RCC 7860 (cell line): ENCODE measurements at regions not wholly inside any gene's neighbourhood (a gene's known extent, or its start where the extent isn't known, plus 50 kb on each side); places are given as distances from the start of the nearest gene placed in this dataset.

ENCODE experiments used
- DNase-seq: peaks from one replicate; pipeline ENCODE4 v3.0.0-alpha.2; 2015; ENCODE audit warnings: low spot score
- FAIRE-seq: peaks from 2 replicates; lab custom pipeline; 2012; peaks lifted over from hg19 to GRCh38; lab: Jason Lieb, UNC

DNA sequence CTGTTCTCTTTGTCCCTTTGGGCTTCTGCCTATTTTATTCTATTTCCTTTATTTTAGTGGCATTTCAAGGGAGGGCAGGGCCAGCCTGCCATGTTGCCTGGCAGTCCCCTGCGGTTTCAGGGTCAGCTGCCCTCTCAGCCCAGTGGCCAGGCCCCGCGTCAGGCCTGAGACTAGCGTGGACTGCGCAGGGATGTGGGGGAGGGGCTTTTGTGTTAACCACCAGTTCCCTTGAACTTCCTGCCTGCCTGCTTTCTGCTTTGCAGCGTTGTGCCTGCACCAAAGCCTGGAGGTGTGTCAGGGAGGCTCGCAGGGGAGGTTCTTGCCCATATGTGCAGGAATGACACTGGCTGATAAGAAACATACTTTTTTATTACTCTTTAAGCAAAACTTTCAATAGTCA lies 157.6 kb downstream of the SLC35B3 start:
- FAIRE-seq, result no peak
- peak; percentile 7 for DNase-seq

DNA sequence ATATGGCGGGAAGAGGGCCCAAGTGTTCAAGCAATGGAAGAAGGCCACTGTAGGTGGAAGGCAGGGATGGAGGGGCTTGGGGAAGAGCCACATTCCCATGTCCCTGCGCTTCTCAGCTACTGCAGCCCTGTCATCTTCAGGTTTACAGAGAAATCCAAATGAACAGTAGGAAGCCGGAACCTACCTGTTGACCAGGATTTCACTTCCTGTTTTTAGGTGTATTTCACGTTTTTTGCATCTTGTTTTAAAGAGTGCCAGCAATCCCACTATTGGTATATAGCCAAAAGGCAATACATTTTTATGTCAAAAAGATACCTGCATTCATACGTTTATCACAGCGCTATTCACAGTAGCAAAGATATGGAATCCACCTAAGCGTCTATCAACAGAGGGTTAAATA lies 159.2 kb downstream of the SLC35B3 start:
- no peak for FAIRE-seq
- no peak for DNase-seq

DNA sequence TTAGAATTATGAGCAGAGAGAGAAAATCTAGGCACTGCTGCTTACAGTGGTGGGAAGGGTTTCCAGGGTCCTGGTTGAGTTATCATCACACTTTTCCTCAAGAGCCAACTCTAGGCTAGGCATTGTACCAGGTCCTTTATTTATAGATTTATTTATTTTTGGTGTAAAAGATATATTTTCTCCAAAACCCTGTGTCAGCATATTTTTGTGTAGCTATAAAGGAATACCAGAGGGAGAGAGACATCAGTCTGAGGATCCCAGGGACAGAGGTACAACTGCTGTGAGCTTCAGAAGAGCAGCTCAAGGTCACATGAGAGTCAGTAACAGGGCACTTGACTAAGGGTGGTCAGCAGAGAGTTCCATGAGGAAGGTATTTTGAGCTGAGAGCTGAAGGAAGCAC lies 159.7 kb downstream of the SLC35B3 start:
- no peak for DNase-seq
- no peak for FAIRE-seq

DNA sequence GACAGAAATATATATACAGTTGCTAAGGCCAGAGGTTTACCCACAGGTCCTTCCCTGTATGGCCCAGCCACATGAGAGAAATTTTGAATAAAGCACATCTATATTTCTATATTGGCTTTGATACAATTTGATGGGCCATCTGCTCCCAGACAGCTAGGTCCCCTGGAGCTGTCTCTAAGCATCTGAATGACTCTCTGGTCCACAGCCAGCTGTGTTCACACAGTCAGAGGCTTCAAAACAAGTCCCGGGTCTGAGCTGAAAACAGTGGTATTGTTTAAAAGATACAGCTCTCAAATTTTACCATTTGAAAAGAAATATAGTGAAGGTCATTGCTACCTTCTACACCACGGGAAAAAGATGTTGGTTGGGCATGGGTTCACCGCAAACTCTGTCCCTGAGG lies 161.1 kb downstream of the SLC35B3 start:
- FAIRE-seq, result no peak

DNA sequence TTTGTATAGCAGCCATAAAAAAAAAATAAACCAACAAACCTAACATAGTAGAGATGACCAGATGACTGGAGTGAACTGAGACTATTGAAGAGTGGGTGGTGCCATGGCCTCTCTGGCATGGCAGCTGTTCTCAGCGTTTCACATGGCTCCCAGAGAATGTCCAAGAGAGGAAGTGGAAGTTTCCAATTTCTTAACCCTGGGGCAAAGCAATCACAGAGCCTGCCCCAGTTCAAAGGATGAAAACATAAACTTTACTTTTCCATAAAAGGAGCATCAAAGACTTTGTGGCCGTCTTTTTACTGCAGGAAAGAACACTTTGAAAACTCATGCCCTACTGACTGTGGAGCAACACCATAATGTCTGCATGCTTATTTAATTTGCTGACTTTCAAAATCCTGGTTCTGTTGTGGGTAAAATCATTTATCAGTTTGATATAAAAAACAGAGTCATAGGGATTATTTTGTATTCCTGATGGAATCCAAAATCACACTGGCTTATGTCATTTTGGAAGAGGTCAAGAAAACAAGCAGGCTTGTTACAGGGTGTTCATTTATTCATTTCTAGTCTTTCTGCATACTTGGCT lies 165.4 kb downstream of the SLC35B3 start:
- no peak for DNase-seq
- no peak for FAIRE-seq

More for the DNA sequence above, 161.1 kb downstream of the SLC35B3 start:
- no peak for DNase-seq

DNA sequence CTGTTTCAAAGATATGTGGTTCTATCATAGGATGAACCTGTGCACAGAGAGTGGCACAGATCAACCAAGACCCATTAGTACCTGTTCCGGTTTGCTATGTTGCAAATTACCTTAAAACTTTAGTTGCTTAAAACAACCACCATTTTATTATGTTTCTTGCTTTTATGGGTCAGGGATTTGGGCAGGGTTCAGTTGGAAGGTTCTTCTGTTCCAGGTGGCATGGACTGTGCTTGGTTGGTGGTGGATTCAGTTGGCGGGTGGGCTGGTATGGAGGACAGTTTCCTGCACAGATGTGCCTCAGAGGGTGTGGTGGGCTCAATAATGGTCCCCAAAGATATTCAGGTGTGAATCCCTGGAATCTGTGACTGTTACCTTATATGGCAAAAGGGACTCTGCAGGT lies 166.3 kb downstream of the SLC35B3 start:
- DNase-seq (no peak), FAIRE-seq (no peak)

DNA sequence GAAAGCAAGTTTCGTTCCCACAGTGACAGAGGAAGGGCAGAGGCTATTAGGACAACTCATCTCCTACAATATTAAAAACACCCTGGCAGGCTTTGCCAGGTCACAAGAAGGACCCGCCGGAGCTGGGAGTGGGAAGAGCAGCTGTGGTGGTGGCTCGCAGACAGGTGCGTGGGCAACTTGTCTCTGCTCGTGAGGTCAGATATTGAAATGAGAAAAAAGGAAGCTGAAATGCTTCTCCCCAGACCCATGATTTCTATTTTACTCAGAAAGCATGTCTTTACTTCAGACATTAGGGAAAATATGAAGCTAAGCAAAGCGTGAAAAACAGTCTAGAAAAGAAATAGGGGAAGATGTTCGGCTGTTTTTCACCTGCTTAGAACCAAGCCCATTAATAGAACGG lies 166.3 kb upstream of the EEF1E1 start:
- FAIRE-seq (no peak), DNase-seq (no peak)

DNA sequence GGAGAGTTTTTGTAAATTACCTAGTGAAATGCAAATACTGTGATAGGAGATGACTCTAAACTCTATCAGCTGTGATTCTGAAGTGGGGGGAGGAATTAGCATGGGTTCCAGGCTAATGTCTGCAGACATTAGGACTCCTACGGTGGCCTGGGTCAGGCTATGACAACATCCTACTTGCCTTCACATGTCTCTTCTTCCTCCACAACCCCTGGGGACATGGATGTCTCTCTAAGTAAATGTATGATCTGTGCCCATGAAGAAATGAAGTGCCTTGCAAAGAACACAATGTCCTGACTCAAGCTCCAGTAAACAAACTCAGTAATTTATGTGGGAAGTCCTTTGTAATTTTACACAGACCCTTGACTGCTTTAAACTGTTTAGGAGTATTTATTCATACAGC lies 165.8 kb upstream of the EEF1E1 start:
- no peak for FAIRE-seq
- no peak for DNase-seq

DNA sequence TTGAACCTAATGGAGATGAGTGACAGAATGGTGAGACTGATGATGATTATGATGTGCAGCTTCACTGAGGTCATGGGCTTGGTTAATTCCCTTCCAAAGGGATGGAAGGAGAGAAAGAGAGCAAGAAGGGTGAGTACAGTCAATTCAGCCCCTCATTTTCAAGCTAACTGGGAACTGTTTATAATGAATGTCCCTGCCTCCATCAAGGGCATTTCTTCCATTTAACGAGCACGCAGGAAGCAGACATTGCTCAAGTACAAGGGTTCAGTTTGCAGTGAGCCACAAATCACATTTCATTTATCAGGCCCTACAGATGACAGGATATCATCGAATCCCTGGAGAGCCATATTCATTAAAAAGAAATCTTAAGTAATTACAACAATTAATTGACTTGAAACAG lies 158.3 kb upstream of the EEF1E1 start:
- FAIRE-seq (no peak), DNase-seq (no peak)

DNA sequence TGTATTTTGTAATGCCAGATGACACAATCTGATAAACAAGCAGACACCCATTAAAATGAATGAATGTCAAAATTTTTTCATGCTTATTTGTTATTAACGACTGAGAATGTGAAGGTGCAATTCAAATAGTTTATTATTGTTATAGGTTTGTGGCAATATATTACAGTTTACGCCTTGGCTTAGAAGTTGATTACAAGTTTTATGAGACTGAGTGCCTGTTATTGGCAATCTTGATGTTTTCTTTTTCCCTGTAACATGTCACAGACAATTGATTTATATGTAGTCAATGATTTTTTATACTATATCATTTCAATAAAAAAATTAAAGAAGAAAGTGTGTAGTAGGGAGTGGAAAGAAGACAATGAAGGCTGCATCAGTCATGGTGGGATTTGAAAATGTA lies 144.1 kb upstream of the EEF1E1 start:
- DNase-seq (no peak), FAIRE-seq (no peak)

DNA sequence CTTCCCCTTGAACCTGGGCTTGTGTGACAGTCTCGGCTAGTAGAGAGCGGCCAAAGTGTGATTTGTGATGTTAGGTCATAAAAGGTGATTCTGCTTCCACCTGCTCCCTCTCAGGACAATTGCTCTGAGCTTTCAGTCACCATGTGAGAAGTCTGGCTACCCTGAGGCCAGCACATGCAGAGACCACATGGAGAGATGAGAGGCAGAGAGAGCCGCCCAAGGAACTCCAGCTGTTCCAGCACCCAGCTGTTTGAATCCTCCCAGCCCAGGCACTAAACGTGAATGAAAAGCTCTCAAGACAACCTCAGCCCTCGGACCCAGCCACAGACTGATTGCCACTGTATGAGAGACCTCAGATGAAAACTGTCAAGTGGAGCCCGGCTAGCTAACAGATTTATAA lies 143.4 kb upstream of the EEF1E1 start:
- DNase-seq, result no peak
- FAIRE-seq, result no peak

DNA sequence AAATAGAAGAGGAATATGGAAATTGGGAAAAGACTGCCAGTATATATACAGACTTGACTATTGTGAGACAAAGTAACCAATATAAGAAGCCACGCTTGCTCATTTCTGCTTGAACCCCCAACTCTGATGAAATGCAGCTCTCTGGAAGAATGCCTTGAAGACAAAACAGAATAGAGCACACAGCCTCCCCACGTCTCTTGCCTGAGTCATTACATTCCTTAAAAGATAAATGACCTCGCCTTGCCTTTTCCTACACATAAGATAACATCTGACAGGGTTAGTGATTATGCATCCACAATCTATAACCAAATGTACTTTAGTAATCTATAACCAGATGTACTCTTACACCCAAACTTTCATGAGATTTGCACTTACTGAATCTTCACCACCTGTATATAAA lies 141.1 kb upstream of the EEF1E1 start:
- DNase-seq, result no peak
- no peak for FAIRE-seq

DNA sequence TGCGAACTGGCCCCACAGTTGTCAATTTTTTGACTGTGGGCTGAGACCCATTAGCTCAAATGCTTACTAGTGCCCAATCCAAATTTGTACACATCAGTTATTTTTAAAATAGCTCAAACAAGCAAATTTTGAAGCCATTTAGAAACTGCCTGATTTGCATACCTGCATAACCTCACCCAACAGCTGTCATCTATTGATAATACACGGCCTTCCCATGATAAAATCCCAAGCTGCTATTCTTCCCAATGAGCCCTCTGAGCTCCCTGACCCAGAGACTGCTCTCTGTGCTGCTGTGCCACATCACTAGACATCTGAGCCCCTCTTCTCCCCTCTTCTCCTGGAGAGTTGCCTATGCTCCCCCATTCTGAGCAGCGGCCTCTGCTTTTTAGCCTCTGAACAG lies 140.5 kb upstream of the EEF1E1 start:
- DNase-seq, result no peak
- no peak for FAIRE-seq

DNA sequence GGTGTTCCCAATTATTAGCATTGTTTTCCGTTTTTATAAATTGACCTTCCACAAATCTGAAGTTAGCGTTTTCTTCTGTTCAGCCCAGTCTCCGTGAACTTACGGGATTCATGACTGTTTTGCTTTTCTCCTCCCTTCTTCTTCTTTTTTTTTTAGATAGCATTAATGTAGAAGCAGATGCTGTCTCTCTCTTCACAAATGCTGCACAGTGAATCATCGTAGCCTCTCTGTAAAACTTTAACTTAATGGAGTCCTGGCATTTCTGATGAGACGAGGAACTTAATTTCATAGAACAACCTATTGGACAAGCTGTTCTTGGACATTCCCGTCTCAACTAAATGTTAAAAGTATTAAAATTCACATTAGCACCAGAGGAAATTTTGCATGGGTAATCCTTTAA lies 138.0 kb upstream of the EEF1E1 start:
- FAIRE-seq, result no peak

DNA sequence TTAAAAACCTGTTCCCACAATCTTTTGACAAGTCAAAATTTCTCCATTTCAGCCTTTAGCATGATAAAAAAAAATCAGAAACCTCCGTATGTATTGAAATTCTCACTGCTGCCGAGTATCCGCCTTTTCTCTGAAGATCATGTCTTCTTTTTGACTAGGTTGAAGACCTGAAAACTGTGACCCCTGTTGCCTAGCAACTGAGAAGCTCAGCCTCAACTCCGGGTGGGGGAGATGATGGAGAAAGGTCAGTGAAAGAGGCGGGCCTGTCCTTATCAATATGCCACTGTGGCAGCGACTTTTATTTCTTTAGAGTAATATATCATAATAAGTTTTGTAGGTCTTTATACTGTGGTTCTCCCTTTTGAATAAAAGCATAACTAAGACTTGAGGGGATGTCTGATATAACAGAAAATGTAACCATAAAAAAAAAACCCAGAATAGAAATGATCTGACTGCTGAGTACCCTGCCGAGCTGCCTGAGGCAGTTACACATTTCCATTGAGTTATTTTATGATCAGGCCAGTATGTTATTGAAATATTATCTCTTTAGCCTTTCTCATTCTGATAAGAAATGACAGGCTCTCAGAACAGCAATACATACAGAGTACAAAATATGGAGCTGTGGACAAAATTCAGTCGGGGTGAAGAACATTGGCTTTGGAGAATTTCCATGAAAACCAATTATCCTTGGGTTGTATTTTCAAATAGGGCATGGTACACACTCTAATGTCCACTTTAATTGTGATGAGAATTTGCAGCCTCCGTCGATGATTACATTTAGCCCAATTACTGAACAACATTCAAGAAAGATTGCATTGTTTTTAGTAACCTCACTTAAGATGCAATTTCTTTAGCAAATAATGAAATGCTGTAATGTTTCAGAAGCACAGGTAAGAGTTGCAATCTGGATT lies 136.7 kb upstream of the EEF1E1 start:
- DNase-seq, result no peak
- no peak for FAIRE-seq

More for the DNA sequence above, 138.0 kb upstream of the EEF1E1 start:
- DNase-seq, result peak; percentile 26

DNA sequence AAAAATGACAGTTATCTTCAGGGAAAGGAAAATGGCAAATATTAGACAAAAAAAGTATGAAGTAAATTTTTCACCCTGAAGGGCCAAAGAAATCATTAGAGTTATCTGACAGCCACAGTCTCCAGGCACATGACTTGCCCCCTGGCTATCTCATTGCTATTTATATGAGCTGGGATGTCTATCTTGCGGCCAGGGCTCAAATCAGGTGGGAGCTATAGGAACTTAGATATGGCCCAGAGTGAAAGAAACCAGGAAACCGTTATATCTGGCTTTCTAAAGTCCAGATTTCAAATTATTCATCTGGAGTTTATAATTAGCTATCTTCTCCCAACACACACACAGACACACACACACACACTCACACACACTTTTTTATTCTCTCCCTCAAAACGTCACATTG lies 135.3 kb upstream of the EEF1E1 start:
- FAIRE-seq (no peak), DNase-seq (no peak)

DNA sequence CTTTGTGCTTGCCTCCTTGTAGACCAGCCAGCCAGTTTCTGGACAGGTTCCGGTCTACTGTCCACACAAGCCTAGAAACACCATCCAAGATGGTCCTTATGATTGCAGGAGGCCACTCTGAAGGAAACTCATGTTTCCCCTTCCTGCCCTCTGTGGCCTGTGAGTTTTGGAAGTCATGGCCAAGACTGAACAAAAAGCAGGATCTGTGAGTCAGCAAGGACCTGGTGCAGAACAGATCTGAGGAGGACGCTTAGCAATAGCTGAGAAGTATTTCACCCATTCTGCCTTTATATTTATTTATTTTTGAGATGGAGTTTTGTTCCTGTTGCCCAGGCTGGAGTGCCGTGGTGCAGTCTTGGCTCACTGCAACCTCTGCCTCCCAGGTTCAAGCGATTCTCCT lies 134.6 kb upstream of the EEF1E1 start:
- DNase-seq, result no peak
- no peak for FAIRE-seq

DNA sequence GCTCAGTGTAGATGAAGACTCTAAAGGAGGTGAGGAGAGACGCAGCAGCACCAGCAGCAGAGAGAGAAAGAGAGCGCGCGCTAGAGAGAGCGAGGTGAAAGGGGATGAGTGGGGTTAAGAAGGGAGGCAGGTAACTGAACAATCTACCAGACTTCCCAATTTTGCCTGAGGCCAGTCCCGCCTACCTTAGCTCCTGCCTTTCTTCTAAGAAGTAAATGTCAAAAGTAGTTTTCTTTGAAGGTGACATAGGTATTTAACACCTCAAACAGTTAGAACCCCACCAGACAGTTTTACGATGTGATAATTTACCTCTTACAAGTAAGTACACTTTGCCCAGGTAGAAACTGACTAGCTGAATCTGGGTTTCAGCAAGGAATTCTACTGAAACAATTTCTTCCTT lies 132.0 kb upstream of the EEF1E1 start:
- DNase-seq (no peak), FAIRE-seq (no peak)

DNA sequence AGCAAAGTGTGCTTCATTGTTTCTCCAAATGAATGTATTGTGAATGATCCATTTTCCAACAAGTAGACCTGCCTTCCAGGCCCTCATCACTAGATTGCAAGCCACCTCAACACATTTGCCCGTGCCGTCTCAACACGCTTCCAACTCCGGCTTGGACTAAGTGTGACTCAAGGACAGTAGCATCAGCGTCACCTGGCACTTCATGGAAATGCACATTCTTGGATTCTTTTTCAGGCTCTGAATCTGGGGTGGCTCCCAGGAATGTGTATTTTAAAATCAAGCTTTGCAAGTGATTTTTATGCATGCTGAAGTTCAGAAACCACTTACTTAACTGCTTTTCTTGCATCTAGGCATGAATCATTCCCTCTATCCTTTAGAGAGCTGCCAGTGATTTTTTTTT lies 129.6 kb upstream of the EEF1E1 start:
- DNase-seq, result no peak
- FAIRE-seq, result no peak

DNA sequence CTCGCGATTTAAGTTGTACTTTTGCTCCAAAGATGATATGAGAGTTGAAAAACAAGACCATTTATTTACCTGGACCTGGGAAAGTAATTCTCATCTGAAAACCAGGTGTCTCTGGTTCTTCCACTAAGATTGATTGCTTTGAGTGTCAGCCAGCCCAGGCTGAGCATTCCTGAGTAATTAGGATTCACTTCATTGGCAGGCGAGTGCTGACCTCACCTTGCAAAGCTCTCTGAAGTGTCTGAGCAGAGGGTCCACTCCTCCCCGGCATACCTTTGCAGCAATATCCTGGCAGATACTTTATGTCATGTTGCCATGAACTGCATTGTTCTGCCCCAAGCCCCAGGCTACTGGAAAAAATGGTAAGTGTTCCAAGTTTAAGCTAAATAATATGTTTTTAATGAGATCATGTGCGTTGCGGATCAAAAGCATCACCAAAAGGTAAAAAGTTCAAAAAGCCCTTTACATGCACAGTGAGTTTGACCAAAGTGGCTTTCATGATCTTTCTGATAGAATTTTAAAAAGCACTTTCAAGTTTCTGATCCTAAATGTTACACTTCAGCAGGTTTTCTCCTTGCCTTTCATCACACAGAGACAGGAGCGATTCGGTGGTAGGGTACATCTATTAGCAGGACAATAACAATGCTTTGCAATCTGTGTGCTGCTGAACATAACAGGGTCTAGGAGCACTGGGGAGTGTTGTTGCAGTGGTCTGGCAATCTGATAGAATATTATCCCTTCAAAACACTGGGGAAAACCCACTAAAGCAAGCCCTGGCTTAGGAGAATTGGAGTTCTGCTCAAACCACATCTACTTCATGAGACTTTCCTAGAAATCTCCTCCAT lies 127.8 kb upstream of the EEF1E1 start:
- no peak for FAIRE-seq

DNA sequence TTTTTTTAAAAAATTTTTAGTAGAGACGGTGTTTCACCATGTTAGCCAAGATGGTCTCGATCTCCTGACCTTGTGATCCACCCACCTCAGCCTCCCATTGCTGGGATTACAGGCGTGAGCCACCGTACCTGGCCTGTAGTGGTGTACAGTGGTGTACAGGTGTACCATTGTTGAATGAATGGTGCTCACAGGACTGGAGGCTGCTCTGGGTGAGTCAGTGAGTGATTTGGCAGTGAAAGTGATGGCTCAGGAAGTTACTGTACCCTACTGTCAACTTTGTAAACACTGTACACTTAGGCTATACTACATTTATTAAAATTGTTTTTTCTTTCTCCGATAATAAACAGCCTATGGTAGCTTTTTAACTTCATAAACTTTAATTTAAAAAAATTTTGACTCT lies 122.8 kb upstream of the EEF1E1 start:
- DNase-seq (no peak), FAIRE-seq (no peak)

More for the DNA sequence above, 127.8 kb upstream of the EEF1E1 start:
- no peak for DNase-seq

DNA sequence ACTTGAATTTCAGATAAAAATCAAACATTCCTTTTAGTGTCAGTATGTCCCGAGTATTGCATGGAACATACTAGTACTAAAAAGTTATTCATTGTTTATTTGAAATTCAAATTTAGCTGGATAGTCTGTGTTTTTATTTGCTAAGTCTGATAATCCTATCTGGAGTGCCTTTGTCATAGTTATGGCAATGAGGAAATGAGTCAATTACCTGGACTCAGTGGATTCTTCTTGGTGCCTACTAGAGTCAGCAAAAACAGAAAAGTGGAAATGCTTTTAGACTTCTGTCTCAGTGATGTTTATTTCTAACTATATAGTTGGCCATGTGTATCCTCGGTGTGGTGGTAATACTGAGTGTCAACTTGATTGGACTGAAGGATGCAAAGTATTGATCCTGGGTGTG lies 121.3 kb upstream of the EEF1E1 start:
- FAIRE-seq (no peak), DNase-seq (no peak)
